ENCODE measurements at regions not wholly inside any gene's neighbourhood (a gene's known extent, or its start where the extent isn't known, plus 50 kb on each side); places are given as distances from the start of the nearest gene placed in this dataset.

- DNase-seq (ENCODE audit: low read depth), result no peak
Measured at GRCh38 chr16:62105244-62105643, 69.0 kb upstream of the CDH8 start.

- DNase-seq (ENCODE audit: low read depth), result no peak
Measured at GRCh38 chr16:62102588-62102987, 66.3 kb upstream of the CDH8 start.

GRCh38 chr16:62100651-62101050 lies 64.4 kb upstream of the CDH8 start:
- DNase-seq (ENCODE audit: low read depth), result no peak

- no peak for DNase-seq (ENCODE audit: low read depth)
Measured at GRCh38 chr16:62089715-62090114, 53.5 kb upstream of the CDH8 start.

- DNase-seq (ENCODE audit: low read depth), result no peak
Measured at GRCh38 chr16:62088731-62089410, 52.6 kb upstream of the CDH8 start.
